Neural progenitor cell (in vitro differentiated cells): ENCODE measurements at regions not wholly inside any gene's neighbourhood (a gene's known extent, or its start where the extent isn't known, plus 50 kb on each side); places are given as distances from the start of the nearest gene placed in this dataset.

ENCODE experiments used
- DNase-seq: peaks from one replicate; pipeline ENCODE4 v3.0.0-alpha.2; 2016; ENCODE audit warnings: low spot score
- H2AFZ ChIP-seq: fragments of 200-600 bp; sonication (generic); replicated peaks from 2 replicates; pipeline ENCODE4 v1.6.1; 2016; ENCODE audit warnings: antibody characterized with exemption
- H3F3A ChIP-seq: fragments of 200-600 bp; sonication (generic); 2 replicates; pipeline ENCODE4 v1.6.1; 2016; ENCODE audit warnings: antibody characterized with exemption, low read depth
- H3K27ac ChIP-seq: fragments of 200-600 bp; sonication (generic); 2 replicates; pipeline ENCODE4 v1.5.1; 2016; ENCODE audit warnings: mild to moderate bottlenecking
- H3K27me3 ChIP-seq: fragments of 200-600 bp; sonication (generic); 2 replicates; pipeline ENCODE4 v1.6.1; 2016; ENCODE audit warnings: mild to moderate bottlenecking, moderate library complexity
- H3K36me3 ChIP-seq: fragments of 200-600 bp; sonication (generic); 2 replicates; pipeline ENCODE4 v1.5.1; 2016
- H3K4me1 ChIP-seq: fragments of 200-600 bp; sonication (generic); 2 replicates; pipeline ENCODE4 v1.6.1; 2016; ENCODE audit warnings: mixed run types
- H3K4me2 ChIP-seq: fragments of 200-600 bp; sonication (generic); 2 replicates; pipeline ENCODE4 v1.6.1; 2016
- H3K4me3 ChIP-seq: fragments of 200-600 bp; sonication (generic); 2 replicates; pipeline ENCODE4 v1.5.1; 2016
- H3K79me2 ChIP-seq: fragments of 200-600 bp; sonication (generic); 2 replicates; pipeline ENCODE4 v1.6.1; 2016; ENCODE audit warnings: low read depth
- H3K9ac ChIP-seq: fragments of 200-600 bp; sonication (generic); 2 replicates; pipeline ENCODE4 v1.6.1; 2016
- H3K9me3 ChIP-seq: fragments of 200-600 bp; sonication (generic); 2 replicates; pipeline ENCODE4 v1.5.1; 2016; ENCODE audit warnings: low read depth
- H4K20me1 ChIP-seq: fragments of 200-600 bp; sonication (generic); 2 replicates; pipeline ENCODE4 v1.6.1; 2016; ENCODE audit warnings: low read depth
- H3K27ac Mint-ChIP-seq: 3 replicates; pipeline ENCODE4 v1.8.0; 2021; ENCODE audit warnings: mixed read lengths
- H3K27me3 Mint-ChIP-seq: 2 replicates; pipeline ENCODE4 v1.8.0; 2022; ENCODE audit warnings: low read depth, mild to moderate bottlenecking, inconsistent platforms, moderate library complexity, mixed read lengths; ENCODE audit not compliant: insufficient read depth
- H3K36me3 Mint-ChIP-seq: 3 replicates; pipeline ENCODE4 v1.8.0; 2021; ENCODE audit warnings: mixed read lengths
- H3K4me1 Mint-ChIP-seq: 3 replicates; pipeline ENCODE4 v1.8.0; 2021; ENCODE audit warnings: mixed read lengths
- H3K4me3 Mint-ChIP-seq: 3 replicates; pipeline ENCODE4 v1.8.0; 2021; ENCODE audit warnings: mild to moderate bottlenecking, moderate library complexity, mixed read lengths
- H3K9me3 Mint-ChIP-seq: 3 replicates; pipeline ENCODE4 v1.8.0; 2020; ENCODE audit warnings: mixed read lengths
- CTCF ChIP-seq: fragments of 200-600 bp; sonication (generic); IDR thresholded peaks from 2 replicates; pipeline ENCODE4 v1.5.1; 2017; ENCODE audit warnings: antibody characterized with exemption, mild to moderate bottlenecking
- EZH2 ChIP-seq: fragments of 200-600 bp; sonication (generic); IDR thresholded peaks from 2 replicates; pipeline ENCODE4 v1.6.1; 2017; ENCODE audit warnings: antibody characterized with exemption, mild to moderate bottlenecking, moderate library complexity
- EZH2phosphoT487 ChIP-seq: fragments of 200-600 bp; sonication (generic); IDR thresholded peaks from 2 replicates; pipeline ENCODE4 v1.6.1; 2017; ENCODE audit warnings: antibody characterized with exemption

- H3F3A ChIP-seq, result no peaks in the 10 kb centered on the region
- H3K9me3 Mint-ChIP-seq, result peaks cover 9% of the 10 kb centered on the region
- H3K4me2 ChIP-seq, result no peak overlapping the region
- no peaks in the 10 kb centered on the region for H3K36me3 ChIP-seq
- no peak overlapping the region for H2AFZ ChIP-seq
- no peak overlapping the region for H3K9ac ChIP-seq
- TF ChIP-seq EZH2, result no peak
- no peak for TF ChIP-seq EZH2phosphoT487
- TF ChIP-seq CTCF, result no peak
- H3K36me3 Mint-ChIP-seq, result no peaks in the 10 kb centered on the region
- no peak overlapping the region for H3K27ac ChIP-seq
- peaks cover 3% of the 10 kb centered on the region for H3K27me3 Mint-ChIP-seq
- H3K4me3 Mint-ChIP-seq, result no peak overlapping the region
- no peak overlapping the region for H3K4me3 ChIP-seq
- no peaks in the 10 kb centered on the region for H4K20me1 ChIP-seq
- H3K79me2 ChIP-seq, result no peaks in the 10 kb centered on the region
- no peaks in the 10 kb centered on the region for H3K27me3 ChIP-seq
- DNase-seq, result no peak
- H3K9me3 ChIP-seq, result no peaks in the 10 kb centered on the region
- peaks cover 4% of the 10 kb centered on the region for H3K4me1 Mint-ChIP-seq
- H3K27ac Mint-ChIP-seq, result no peak overlapping the region
- H3K4me1 ChIP-seq, result no peaks in the 10 kb centered on the region
Measured at GRCh38 chr6:112665815-112666214, 318.7 kb downstream of the RFPL4B start.

- H3K4me3 Mint-ChIP-seq, result no peak overlapping the region
Measured at GRCh38 chr6:112667427-112667826, 320.3 kb downstream of the RFPL4B start.

GRCh38 chr6:112680091-112680490 lies 333.0 kb downstream of the RFPL4B start:
- H4K20me1 ChIP-seq, result no peaks in the 10 kb centered on the region
- no peaks in the 10 kb centered on the region for H3K27me3 ChIP-seq
- H3K4me3 Mint-ChIP-seq, result no peak overlapping the region
- H3K9me3 ChIP-seq, result no peaks in the 10 kb centered on the region
- H3K27ac Mint-ChIP-seq, result no peak overlapping the region
- no peak for DNase-seq
- H3K36me3 ChIP-seq, result no peaks in the 10 kb centered on the region
- no peak overlapping the region for H2AFZ ChIP-seq
- H3K27ac ChIP-seq, result no peak overlapping the region
- peaks cover 2% of the 10 kb centered on the region for H3K36me3 Mint-ChIP-seq
- H3K4me1 ChIP-seq, result no peaks in the 10 kb centered on the region
- H3K9ac ChIP-seq, result no peak overlapping the region
- peaks cover 2% of the 10 kb centered on the region for H3K27me3 Mint-ChIP-seq
- H3K79me2 ChIP-seq, result no peaks in the 10 kb centered on the region
- H3K4me1 Mint-ChIP-seq, result no peaks in the 10 kb centered on the region
- TF ChIP-seq EZH2 (no peak), EZH2phosphoT487 (no peak), CTCF (no peak)
- H3K4me3 ChIP-seq, result no peak overlapping the region
- H3F3A ChIP-seq, result no peaks in the 10 kb centered on the region
- H3K9me3 Mint-ChIP-seq, result peaks cover 19% of the 10 kb centered on the region
- H3K4me2 ChIP-seq, result no peak overlapping the region

More at GRCh38 chr6:112667427-112667826, 320.3 kb downstream of the RFPL4B start:
- Histone ChIP-seq H3K9me3 (no peaks in the 10 kb centered on the region), H3K27me3 (no peaks in the 10 kb centered on the region), H3K79me2 (no peaks in the 10 kb centered on the region), H2AFZ (no peak overlapping the region), H3K9ac (no peak overlapping the region), H3K4me2 (no peak overlapping the region), H3K4me1 (no peaks in the 10 kb centered on the region), H3K27ac (no peak overlapping the region), H4K20me1 (no peaks in the 10 kb centered on the region), H3F3A (no peaks in the 10 kb centered on the region), H3K36me3 (no peaks in the 10 kb centered on the region), H3K4me3 (no peak overlapping the region)
- TF ChIP-seq CTCF, result no peak
- TF ChIP-seq EZH2phosphoT487, result no peak
- TF ChIP-seq EZH2, result no peak
- Mint-ChIP-seq H3K36me3 (no peaks in the 10 kb centered on the region), H3K4me1 (peaks cover 4% of the 10 kb centered on the region), H3K27ac (no peak overlapping the region), H3K27me3 (peaks cover 3% of the 10 kb centered on the region), H3K9me3 (peaks cover 9% of the 10 kb centered on the region)
- no peak for DNase-seq

- Histone ChIP-seq H3K4me3 (no peak overlapping the region), H2AFZ (no peak overlapping the region), H3K9me3 (no peaks in the 10 kb centered on the region), H3K4me1 (no peaks in the 10 kb centered on the region), H3K27ac (no peak overlapping the region), H3K79me2 (no peaks in the 10 kb centered on the region), H4K20me1 (no peaks in the 10 kb centered on the region), H3F3A (no peaks in the 10 kb centered on the region), H3K36me3 (no peaks in the 10 kb centered on the region), H3K9ac (no peak overlapping the region), H3K27me3 (no peaks in the 10 kb centered on the region), H3K4me2 (no peak overlapping the region)
- H3K9me3 Mint-ChIP-seq, result no peaks in the 10 kb centered on the region
- peaks cover 2% of the 10 kb centered on the region for H3K36me3 Mint-ChIP-seq
- H3K4me3 Mint-ChIP-seq, result no peak overlapping the region
- no peak for DNase-seq
- no peaks in the 10 kb centered on the region for H3K27me3 Mint-ChIP-seq
- H3K4me1 Mint-ChIP-seq, result no peaks in the 10 kb centered on the region
- TF ChIP-seq EZH2 (no peak), EZH2phosphoT487 (no peak), CTCF (no peak)
- H3K27ac Mint-ChIP-seq, result no peak overlapping the region
Measured at GRCh38 chr6:112682071-112682470, 334.9 kb downstream of the RFPL4B start.
